A673 (cell line): ENCODE measurements at regions not wholly inside any gene's neighbourhood (a gene's known extent, or its start where the extent isn't known, plus 50 kb on each side); places are given as distances from the start of the nearest gene placed in this dataset.

Experiments
- BruUV-seq: library from RNA; stranded (reverse); fragments of 400-500 nt; replicated peaks from 2 replicates; lab custom pipeline; 2021; lab: Mats Ljungman, UMichigan
- CTCF ChIA-PET: fragments of 300-600 bp; sonication (Branson Sonifier 250); formaldehyde crosslinking; loops from one replicate; lab custom pipeline; 2022; ENCODE audit warnings: antibody characterized with exemption; lab: Charles Lee
- POLR2A ChIA-PET: fragments of 300-600 bp; sonication (Branson Sonifier 250); formaldehyde crosslinking; loops from one replicate; lab custom pipeline; 2022; ENCODE audit warnings: antibody characterized with exemption; ENCODE audit not compliant: low non-redundant PET; lab: Charles Lee
- DNase-seq: peaks from one replicate; pipeline ENCODE4 v3.0.0-alpha.2; 2015; ENCODE audit warnings: low spot score
- H3K27ac ChIP-seq: fragments of 200-600 bp; sonication (generic); 2 replicates; pipeline ENCODE4 v1.5.1; 2016; ENCODE audit warnings: mixed run types, low read depth, mild to moderate bottlenecking, mixed read lengths, antibody characterized with exemption, low read length; ENCODE audit not compliant: poor library complexity, severe bottlenecking
- H3K27me3 ChIP-seq: fragments of 200-600 bp; sonication (generic); replicated peaks from 2 replicates; pipeline ENCODE4 v1.6.1; 2017; ENCODE audit warnings: mixed run types, low read depth, mild to moderate bottlenecking, mixed read lengths, antibody characterized with exemption, low read length; ENCODE audit not compliant: insufficient read depth, poor library complexity
- H3K36me3 ChIP-seq: fragments of 200-600 bp; sonication (generic); 2 replicates; pipeline ENCODE4 v1.6.1; 2016; ENCODE audit warnings: mixed run types, mild to moderate bottlenecking, mixed read lengths, antibody characterized with exemption, low read length; ENCODE audit not compliant: insufficient read depth, poor library complexity, severe bottlenecking
- H3K4me1 ChIP-seq: fragments of 200-600 bp; sonication (generic); 2 replicates; pipeline ENCODE4 v1.6.1; 2017; ENCODE audit warnings: mixed run types, mild to moderate bottlenecking, mixed read lengths, antibody characterized with exemption, low read length; ENCODE audit not compliant: insufficient read depth, poor library complexity, severe bottlenecking
- H3K4me3 ChIP-seq: fragments of 200-600 bp; sonication (generic); 2 replicates; pipeline ENCODE4 v1.5.1; 2016; ENCODE audit warnings: low read depth, mixed run types, mild to moderate bottlenecking, mixed read lengths, low read length; ENCODE audit not compliant: poor library complexity, severe bottlenecking
- H3K9me3 ChIP-seq: fragments of 200-600 bp; sonication (generic); 2 replicates; pipeline ENCODE4 v1.6.1; 2016; ENCODE audit warnings: mixed run types, low read depth, mild to moderate bottlenecking, mixed read lengths, antibody characterized with exemption, low read length; ENCODE audit not compliant: poor library complexity, severe bottlenecking
- EZH2 ChIP-seq: fragments of 200-600 bp; sonication (generic); IDR thresholded peaks from 2 replicates; pipeline ENCODE4 v1.6.1; 2017; ENCODE audit warnings: borderline replicate concordance, low read depth, mild to moderate bottlenecking, mixed read lengths, antibody characterized with exemption, low read length; ENCODE audit not compliant: poor library complexity, severe bottlenecking
- intact Hi-C: fragments of 100-400 bp; cut with micrococcal nuclease; formaldehyde crosslinking; loops from one replicate; pipeline ENCODE4 v1.10.0; 2022; ENCODE audit not compliant: unreplicated experiment
- TF ChIP-seq, protein P1 (sequence below): fragments of 300-800, 200-600 bp; sonication (generic); conservative IDR thresholded peaks from 2 replicates; pipeline ENCODE4 v1.5.1; 2017; ENCODE audit warnings: low read depth, mild to moderate bottlenecking, antibody characterized with exemption, low read length, moderate library complexity, mixed read lengths

DNA sequence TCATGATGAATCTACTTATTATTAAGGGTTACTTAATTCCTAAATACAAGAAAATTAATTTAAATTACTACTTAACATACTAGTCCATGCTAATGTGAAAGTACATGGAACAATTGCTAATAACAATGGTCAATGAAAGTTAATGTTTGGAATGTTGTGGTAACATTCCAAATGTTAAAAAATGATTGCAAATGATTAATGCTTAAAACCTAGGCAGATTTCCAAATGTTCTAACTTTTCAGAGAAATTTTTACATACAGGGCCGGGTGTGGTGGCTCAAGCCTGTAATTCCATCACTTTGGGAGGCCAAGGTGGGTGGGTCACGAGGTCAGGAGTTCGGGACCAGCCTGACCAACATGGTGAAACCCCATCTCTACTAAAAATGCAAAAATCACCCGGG lies 1851.3 kb upstream of the PCDH7 start:
- Histone ChIP-seq H3K27ac (no peak overlapping the region), H3K36me3 (no peaks in the 10 kb centered on the region), H3K9me3 (no peaks in the 10 kb centered on the region), H3K4me3 (no peak overlapping the region), H3K27me3 (no peaks in the 10 kb centered on the region), H3K4me1 (no peaks in the 10 kb centered on the region)
- POLR2A ChIA-PET, result no interaction called here
- intact Hi-C loops, result no loop called here
- no peak for DNase-seq
- BruUV-seq, result no TSS peak
- TF ChIP-seq, protein P1, sequence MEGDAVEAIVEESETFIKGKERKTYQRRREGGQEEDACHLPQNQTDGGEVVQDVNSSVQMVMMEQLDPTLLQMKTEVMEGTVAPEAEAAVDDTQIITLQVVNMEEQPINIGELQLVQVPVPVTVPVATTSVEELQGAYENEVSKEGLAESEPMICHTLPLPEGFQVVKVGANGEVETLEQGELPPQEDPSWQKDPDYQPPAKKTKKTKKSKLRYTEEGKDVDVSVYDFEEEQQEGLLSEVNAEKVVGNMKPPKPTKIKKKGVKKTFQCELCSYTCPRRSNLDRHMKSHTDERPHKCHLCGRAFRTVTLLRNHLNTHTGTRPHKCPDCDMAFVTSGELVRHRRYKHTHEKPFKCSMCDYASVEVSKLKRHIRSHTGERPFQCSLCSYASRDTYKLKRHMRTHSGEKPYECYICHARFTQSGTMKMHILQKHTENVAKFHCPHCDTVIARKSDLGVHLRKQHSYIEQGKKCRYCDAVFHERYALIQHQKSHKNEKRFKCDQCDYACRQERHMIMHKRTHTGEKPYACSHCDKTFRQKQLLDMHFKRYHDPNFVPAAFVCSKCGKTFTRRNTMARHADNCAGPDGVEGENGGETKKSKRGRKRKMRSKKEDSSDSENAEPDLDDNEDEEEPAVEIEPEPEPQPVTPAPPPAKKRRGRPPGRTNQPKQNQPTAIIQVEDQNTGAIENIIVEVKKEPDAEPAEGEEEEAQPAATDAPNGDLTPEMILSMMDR, result no peak
- no peak for TF ChIP-seq EZH2
- CTCF ChIA-PET, result no interaction called here

DNA sequence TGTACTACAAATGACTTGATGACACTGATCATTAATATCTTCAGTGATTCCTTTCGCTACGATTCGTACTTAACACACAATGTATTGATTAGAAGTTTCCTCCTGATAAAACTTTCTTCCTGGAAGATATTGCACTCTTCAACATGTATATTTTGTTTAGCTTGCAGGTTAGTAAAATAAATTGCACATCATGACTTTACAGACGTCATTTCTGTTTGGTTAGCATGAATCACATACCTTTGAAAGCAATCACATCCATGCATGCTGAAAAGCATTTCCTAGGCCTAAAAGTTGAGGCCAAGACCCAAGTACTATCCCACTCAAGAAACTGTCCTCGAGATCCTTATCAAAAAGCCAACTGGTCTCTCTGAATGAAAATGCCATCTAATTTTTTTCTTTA lies 1841.0 kb upstream of the PCDH7 start:
- Histone ChIP-seq H3K27ac (no peak overlapping the region), H3K9me3 (no peaks in the 10 kb centered on the region), H3K27me3 (no peaks in the 10 kb centered on the region), H3K4me1 (no peaks in the 10 kb centered on the region), H3K4me3 (no peak overlapping the region), H3K36me3 (no peaks in the 10 kb centered on the region)
- no peak for TF ChIP-seq EZH2
- TF ChIP-seq, protein P1, result no peak
- no peak for DNase-seq
- no TSS peak for BruUV-seq
- ChIA-PET POLR2A (no interaction called here), CTCF (interaction anchor here (0.6 kb wide), 1 partner anchor 654 kb away, joined by 3 read pairs; no protein-coding TSS in a partner anchor)
- intact Hi-C loops, result no loop called here

DNA sequence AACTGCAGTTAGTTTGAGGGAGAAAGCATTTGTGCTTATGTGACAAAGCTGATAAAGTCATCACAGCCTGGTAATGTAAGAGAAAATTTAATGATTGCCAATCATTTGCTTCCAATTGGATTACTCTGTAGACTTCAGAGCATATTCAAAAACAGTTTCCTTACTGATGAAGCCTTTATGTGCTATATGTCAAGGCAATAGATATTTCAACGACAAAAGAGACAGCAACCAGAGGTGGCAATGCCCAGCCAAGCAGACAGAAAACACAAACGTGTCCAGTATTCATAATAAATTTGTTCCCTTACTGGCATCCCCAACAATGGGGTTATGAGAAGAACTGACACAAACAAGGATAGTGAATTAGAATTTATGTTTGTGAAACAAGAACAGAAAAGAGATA lies 1840.3 kb upstream of the PCDH7 start:
- no peaks in the 10 kb centered on the region for H3K36me3 ChIP-seq
- intact Hi-C loops, result no loop called here

More for the DNA sequence above, 1840.3 kb upstream of the PCDH7 start:
- DNase-seq, result no peak
- Histone ChIP-seq H3K9me3 (no peaks in the 10 kb centered on the region), H3K4me3 (no peak overlapping the region), H3K4me1 (no peaks in the 10 kb centered on the region), H3K27ac (no peak overlapping the region), H3K27me3 (no peaks in the 10 kb centered on the region)
- CTCF ChIA-PET, result no interaction called here
- no TSS peak for BruUV-seq
- TF ChIP-seq EZH2, result no peak
- TF ChIP-seq, protein P1, result no peak
- POLR2A ChIA-PET, result no interaction called here
